ENCODE measurements at regions not wholly inside any gene's neighbourhood (a gene's known extent, or its start where the extent isn't known, plus 50 kb on each side); places are given as distances from the start of the nearest gene placed in this dataset.

- TF ChIP-seq CTCF (conservative IDR thresholded peaks at IDR 0.05; ENCODE audit: low read depth, low read length): no peak
- Histone ChIP-seq H3K9ac (no peak overlapping the region), H3K4me3 (IDR thresholded peaks at IDR 0.05; ENCODE audit: insufficient read depth, low read depth, low read length) (no peak overlapping the region), H3K4me1 (ENCODE audit: low read depth, poor library complexity, severe bottlenecking) (no peaks in the 10 kb centered on the region), H3K79me2 (ENCODE audit: insufficient read depth, low read depth) (no peaks in the 10 kb centered on the region), H3K4me2 (no peak overlapping the region), H3K36me3 (ENCODE audit: insufficient read depth) (no peaks in the 10 kb centered on the region), H2AFZ (ENCODE audit: low read depth) (no peak overlapping the region), H3K27ac (no peak overlapping the region), H4K20me1 (ENCODE audit: insufficient read depth) (no peaks in the 10 kb centered on the region), H3K27me3 (ENCODE audit: insufficient read depth, low read depth) (no peaks in the 10 kb centered on the region)
Observed at GRCh38 chr7:69187824-69188333, 410.4 kb upstream of the AUTS2 start.

- no peak for TF ChIP-seq CTCF (conservative IDR thresholded peaks at IDR 0.05; ENCODE audit: low read depth, low read length)
- Histone ChIP-seq H3K4me1 (ENCODE audit: low read depth, poor library complexity, severe bottlenecking) (no peaks in the 10 kb centered on the region), H3K27me3 (ENCODE audit: insufficient read depth, low read depth) (no peaks in the 10 kb centered on the region)
Observed at GRCh38 chr7:69189406-69189805, 408.9 kb upstream of the AUTS2 start.

GRCh38 chr7:69190025-69190424 is 408.2 kb upstream of the AUTS2 start:
- H2AFZ ChIP-seq (ENCODE audit: low read depth): no peak overlapping the region
- TF ChIP-seq CTCF (conservative IDR thresholded peaks at IDR 0.05; ENCODE audit: low read depth, low read length): no peak

More at GRCh38 chr7:69189406-69189805, 408.9 kb upstream of the AUTS2 start:
- H3K36me3 ChIP-seq (ENCODE audit: insufficient read depth): no peaks in the 10 kb centered on the region
- H2AFZ ChIP-seq (ENCODE audit: low read depth): no peak overlapping the region
- no peaks in the 10 kb centered on the region for H4K20me1 ChIP-seq (ENCODE audit: insufficient read depth)
- no peak overlapping the region for H3K9ac ChIP-seq
- no peaks in the 10 kb centered on the region for H3K79me2 ChIP-seq (ENCODE audit: insufficient read depth, low read depth)
- no peak overlapping the region for H3K27ac ChIP-seq
- H3K4me2 ChIP-seq: no peak overlapping the region
- H3K4me3 ChIP-seq (IDR thresholded peaks at IDR 0.05; ENCODE audit: insufficient read depth, low read depth, low read length): no peak overlapping the region

GRCh38 chr7:69190763-69191162 is 407.5 kb upstream of the AUTS2 start:
- no peak overlapping the region for H3K4me3 ChIP-seq (IDR thresholded peaks at IDR 0.05; ENCODE audit: insufficient read depth, low read depth, low read length)
- no peak overlapping the region for H3K9ac ChIP-seq
- no peaks in the 10 kb centered on the region for H3K36me3 ChIP-seq (ENCODE audit: insufficient read depth)
- no peak overlapping the region for H3K27ac ChIP-seq
- H3K27me3 ChIP-seq (ENCODE audit: insufficient read depth, low read depth): no peaks in the 10 kb centered on the region
- no peak overlapping the region for H2AFZ ChIP-seq (ENCODE audit: low read depth)
- no peaks in the 10 kb centered on the region for H3K4me1 ChIP-seq (ENCODE audit: low read depth, poor library complexity, severe bottlenecking)
- no peaks in the 10 kb centered on the region for H3K79me2 ChIP-seq (ENCODE audit: insufficient read depth, low read depth)
- no peak for TF ChIP-seq CTCF (conservative IDR thresholded peaks at IDR 0.05; ENCODE audit: low read depth, low read length)
- H4K20me1 ChIP-seq (ENCODE audit: insufficient read depth): no peaks in the 10 kb centered on the region
- no peak overlapping the region for H3K4me2 ChIP-seq

More at GRCh38 chr7:69190025-69190424, 408.2 kb upstream of the AUTS2 start:
- H3K27ac ChIP-seq: no peak overlapping the region
- no peaks in the 10 kb centered on the region for H3K27me3 ChIP-seq (ENCODE audit: insufficient read depth, low read depth)
- H3K4me2 ChIP-seq: no peak overlapping the region
- H3K79me2 ChIP-seq (ENCODE audit: insufficient read depth, low read depth): no peaks in the 10 kb centered on the region
- H3K4me3 ChIP-seq (IDR thresholded peaks at IDR 0.05; ENCODE audit: insufficient read depth, low read depth, low read length): no peak overlapping the region
- H4K20me1 ChIP-seq (ENCODE audit: insufficient read depth): no peaks in the 10 kb centered on the region
- no peaks in the 10 kb centered on the region for H3K4me1 ChIP-seq (ENCODE audit: low read depth, poor library complexity, severe bottlenecking)
- H3K36me3 ChIP-seq (ENCODE audit: insufficient read depth): no peaks in the 10 kb centered on the region
- no peak overlapping the region for H3K9ac ChIP-seq
